ENCODE measurements at regions not wholly inside any gene's neighbourhood (a gene's known extent, or its start where the extent isn't known, plus 50 kb on each side); places are given as distances from the start of the nearest gene placed in this dataset.

- TF ChIP-seq EZH2 (IDR thresholded peaks at IDR 0.05; ENCODE audit: borderline replicate concordance) (no peak), EZH2phosphoT487 (IDR thresholded peaks at IDR 0.05; ENCODE audit: low read depth, severe bottlenecking, unreplicated experiment) (no peak)
- TF ChIP-seq, protein P1, sequence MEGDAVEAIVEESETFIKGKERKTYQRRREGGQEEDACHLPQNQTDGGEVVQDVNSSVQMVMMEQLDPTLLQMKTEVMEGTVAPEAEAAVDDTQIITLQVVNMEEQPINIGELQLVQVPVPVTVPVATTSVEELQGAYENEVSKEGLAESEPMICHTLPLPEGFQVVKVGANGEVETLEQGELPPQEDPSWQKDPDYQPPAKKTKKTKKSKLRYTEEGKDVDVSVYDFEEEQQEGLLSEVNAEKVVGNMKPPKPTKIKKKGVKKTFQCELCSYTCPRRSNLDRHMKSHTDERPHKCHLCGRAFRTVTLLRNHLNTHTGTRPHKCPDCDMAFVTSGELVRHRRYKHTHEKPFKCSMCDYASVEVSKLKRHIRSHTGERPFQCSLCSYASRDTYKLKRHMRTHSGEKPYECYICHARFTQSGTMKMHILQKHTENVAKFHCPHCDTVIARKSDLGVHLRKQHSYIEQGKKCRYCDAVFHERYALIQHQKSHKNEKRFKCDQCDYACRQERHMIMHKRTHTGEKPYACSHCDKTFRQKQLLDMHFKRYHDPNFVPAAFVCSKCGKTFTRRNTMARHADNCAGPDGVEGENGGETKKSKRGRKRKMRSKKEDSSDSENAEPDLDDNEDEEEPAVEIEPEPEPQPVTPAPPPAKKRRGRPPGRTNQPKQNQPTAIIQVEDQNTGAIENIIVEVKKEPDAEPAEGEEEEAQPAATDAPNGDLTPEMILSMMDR (IDR thresholded peaks at IDR 0.05; ENCODE audit: poor library complexity): no peak
Observed at GRCh38 chr12:65765436-65765813, 58.9 kb upstream of the HMGA2 start.

All from hepatocyte (in vitro differentiated cells).